GM23338 (cell line): ENCODE measurements at regions not wholly inside any gene's neighbourhood (a gene's known extent, or its start where the extent isn't known, plus 50 kb on each side); places are given as distances from the start of the nearest gene placed in this dataset.

Experiments
- ATAC-seq: fragments of 200-7000 bp; cut with Tn5 transposase; 3 replicates; pipeline ENCODE4 v1.9.1; 2020
- DNase-seq: peaks from one replicate; pipeline ENCODE4 v3.0.0-alpha.2; 2015; ENCODE audit warnings: low spot score
- H2AFZ ChIP-seq: fragments of 200-600 bp; sonication (generic); 2 replicates; pipeline ENCODE4 v1.8.0; 2016; ENCODE audit warnings: antibody characterized with exemption, mild to moderate bottlenecking, moderate library complexity
- H3F3A ChIP-seq: fragments of 200-600 bp; sonication (generic); replicated peaks from 2 replicates; pipeline ENCODE4 v1.8.0; 2017; ENCODE audit warnings: antibody characterized with exemption, mixed run types, low read depth
- H3K27ac ChIP-seq: fragments of 200-600 bp; sonication (generic); 2 replicates; pipeline ENCODE4 v1.6.1; 2016; ENCODE audit warnings: low read depth
- H3K27me3 ChIP-seq: fragments of 200-600 bp; sonication (generic); 2 replicates; pipeline ENCODE4 v1.8.0; 2016; ENCODE audit warnings: mild to moderate bottlenecking, mixed run types, moderate library complexity; ENCODE audit not compliant: insufficient read depth
- H3K36me3 ChIP-seq: fragments of 200-600 bp; sonication (generic); 2 replicates; pipeline ENCODE4 v1.8.0; 2016; ENCODE audit warnings: mild to moderate bottlenecking; ENCODE audit not compliant: insufficient read depth
- H3K4me1 ChIP-seq: fragments of 200-600 bp; sonication (generic); 2 replicates; pipeline ENCODE4 v1.8.0; 2016; ENCODE audit warnings: mild to moderate bottlenecking, moderate library complexity; ENCODE audit not compliant: insufficient read depth
- H3K4me2 ChIP-seq: fragments of 200-600 bp; sonication (generic); 2 replicates; pipeline ENCODE4 v1.7.1; 2017; ENCODE audit warnings: mixed run types
- H3K4me3 ChIP-seq: fragments of 200-600 bp; sonication (generic); 2 replicates; pipeline ENCODE4 v1.6.1; 2016; ENCODE audit warnings: mixed run types
- H3K79me2 ChIP-seq: fragments of 200-600 bp; sonication (generic); replicated peaks from 2 replicates; pipeline ENCODE4 v1.8.0; 2017; ENCODE audit warnings: mild to moderate bottlenecking; ENCODE audit not compliant: insufficient read depth
- H3K9me2 ChIP-seq: fragments of 200-600 bp; sonication (generic); 2 replicates; pipeline ENCODE4 v1.8.0; 2017; ENCODE audit not compliant: insufficient read depth
- H4K20me1 ChIP-seq: fragments of 200-600 bp; sonication (generic); replicated peaks from 2 replicates; pipeline ENCODE4 v1.8.0; 2017; ENCODE audit warnings: mild to moderate bottlenecking; ENCODE audit not compliant: insufficient read depth
- H3K27ac Mint-ChIP-seq: 2 replicates; pipeline ENCODE4 v1.8.0; 2020; ENCODE audit warnings: inconsistent platforms, mild to moderate bottlenecking, moderate library complexity, mixed read lengths
- H3K27me3 Mint-ChIP-seq: 3 replicates; pipeline ENCODE4 v1.8.0; 2022; ENCODE audit warnings: low read depth, mild to moderate bottlenecking, moderate library complexity, mixed read lengths, inconsistent platforms; ENCODE audit not compliant: insufficient read depth, poor library complexity
- H3K36me3 Mint-ChIP-seq: 3 replicates; pipeline ENCODE4 v1.8.0; 2021; ENCODE audit warnings: low read depth, mild to moderate bottlenecking, inconsistent platforms, moderate library complexity, mixed read lengths
- H3K4me1 Mint-ChIP-seq: 3 replicates; pipeline ENCODE4 v1.8.0; 2020; ENCODE audit warnings: mild to moderate bottlenecking, inconsistent platforms, mixed read lengths
- H3K4me3 Mint-ChIP-seq: 3 replicates; pipeline ENCODE4 v1.8.0; 2021; ENCODE audit warnings: moderate library complexity, mild to moderate bottlenecking, inconsistent platforms, mixed read lengths
- H3K9me3 Mint-ChIP-seq: 3 replicates; pipeline ENCODE4 v1.8.0; 2020; ENCODE audit warnings: moderate library complexity, mild to moderate bottlenecking, inconsistent platforms, mixed read lengths
- JUNB ChIP-seq: IDR thresholded peaks from one replicate; pipeline ENCODE4 v1.6.1; 2016; ENCODE audit warnings: antibody characterized with exemption; ENCODE audit not compliant: unreplicated experiment
- STAT1 ChIP-seq: IDR thresholded peaks from one replicate; pipeline ENCODE4 v1.6.1; 2016; ENCODE audit warnings: antibody characterized with exemption; ENCODE audit not compliant: unreplicated experiment
- ZNF114 ChIP-seq: fragments of 250-450 bp; sonication (Bioruptor Pico); IDR thresholded peaks from 2 replicates; pipeline ENCODE4 v1.5.0; 2020; ENCODE audit warnings: mild to moderate bottlenecking, moderate library complexity
- TF ChIP-seq, protein P1 (sequence below): fragments of 250-450 bp; sonication (Bioruptor Pico); IDR thresholded peaks from 2 replicates; pipeline ENCODE4 v1.5.0; 2020; ENCODE audit warnings: mild to moderate bottlenecking, moderate library complexity
- TF ChIP-seq, protein P2 (sequence below), 2 experiments: fragments of 200-600 bp in 1 of 2; sonication (generic) in 1 of 2; conservative IDR thresholded peaks; 2 replicates each; pipeline versions ENCODE4 v1.5.1 to v1.6.1; 2016 to 2017; ENCODE audit warnings: antibody characterized with exemption in 2 of 2, low read depth in 2 of 2, mild to moderate bottlenecking in 2 of 2, moderate library complexity in 1 of 2

DNA sequence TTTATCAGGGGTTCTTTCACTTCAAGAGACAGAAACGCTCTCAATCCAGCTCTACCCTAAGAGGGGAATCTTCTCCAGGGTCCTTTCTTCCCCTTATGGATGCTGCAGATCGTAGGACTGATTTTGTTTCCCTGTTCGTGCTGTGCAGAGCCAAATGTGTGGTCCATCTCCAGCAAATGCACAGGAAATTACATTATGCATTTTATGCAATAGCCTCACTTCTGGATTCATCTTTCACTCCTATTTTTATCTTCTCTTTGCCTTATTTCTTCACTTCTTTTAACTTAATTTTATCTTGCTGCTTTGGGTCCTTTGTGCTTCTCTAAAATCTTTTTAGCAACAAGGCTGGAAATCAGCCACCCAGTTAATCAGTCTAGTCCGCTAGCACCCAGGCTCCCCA lies 184.5 kb upstream of the INHBA start (continued):
- TF ChIP-seq, protein P1, sequence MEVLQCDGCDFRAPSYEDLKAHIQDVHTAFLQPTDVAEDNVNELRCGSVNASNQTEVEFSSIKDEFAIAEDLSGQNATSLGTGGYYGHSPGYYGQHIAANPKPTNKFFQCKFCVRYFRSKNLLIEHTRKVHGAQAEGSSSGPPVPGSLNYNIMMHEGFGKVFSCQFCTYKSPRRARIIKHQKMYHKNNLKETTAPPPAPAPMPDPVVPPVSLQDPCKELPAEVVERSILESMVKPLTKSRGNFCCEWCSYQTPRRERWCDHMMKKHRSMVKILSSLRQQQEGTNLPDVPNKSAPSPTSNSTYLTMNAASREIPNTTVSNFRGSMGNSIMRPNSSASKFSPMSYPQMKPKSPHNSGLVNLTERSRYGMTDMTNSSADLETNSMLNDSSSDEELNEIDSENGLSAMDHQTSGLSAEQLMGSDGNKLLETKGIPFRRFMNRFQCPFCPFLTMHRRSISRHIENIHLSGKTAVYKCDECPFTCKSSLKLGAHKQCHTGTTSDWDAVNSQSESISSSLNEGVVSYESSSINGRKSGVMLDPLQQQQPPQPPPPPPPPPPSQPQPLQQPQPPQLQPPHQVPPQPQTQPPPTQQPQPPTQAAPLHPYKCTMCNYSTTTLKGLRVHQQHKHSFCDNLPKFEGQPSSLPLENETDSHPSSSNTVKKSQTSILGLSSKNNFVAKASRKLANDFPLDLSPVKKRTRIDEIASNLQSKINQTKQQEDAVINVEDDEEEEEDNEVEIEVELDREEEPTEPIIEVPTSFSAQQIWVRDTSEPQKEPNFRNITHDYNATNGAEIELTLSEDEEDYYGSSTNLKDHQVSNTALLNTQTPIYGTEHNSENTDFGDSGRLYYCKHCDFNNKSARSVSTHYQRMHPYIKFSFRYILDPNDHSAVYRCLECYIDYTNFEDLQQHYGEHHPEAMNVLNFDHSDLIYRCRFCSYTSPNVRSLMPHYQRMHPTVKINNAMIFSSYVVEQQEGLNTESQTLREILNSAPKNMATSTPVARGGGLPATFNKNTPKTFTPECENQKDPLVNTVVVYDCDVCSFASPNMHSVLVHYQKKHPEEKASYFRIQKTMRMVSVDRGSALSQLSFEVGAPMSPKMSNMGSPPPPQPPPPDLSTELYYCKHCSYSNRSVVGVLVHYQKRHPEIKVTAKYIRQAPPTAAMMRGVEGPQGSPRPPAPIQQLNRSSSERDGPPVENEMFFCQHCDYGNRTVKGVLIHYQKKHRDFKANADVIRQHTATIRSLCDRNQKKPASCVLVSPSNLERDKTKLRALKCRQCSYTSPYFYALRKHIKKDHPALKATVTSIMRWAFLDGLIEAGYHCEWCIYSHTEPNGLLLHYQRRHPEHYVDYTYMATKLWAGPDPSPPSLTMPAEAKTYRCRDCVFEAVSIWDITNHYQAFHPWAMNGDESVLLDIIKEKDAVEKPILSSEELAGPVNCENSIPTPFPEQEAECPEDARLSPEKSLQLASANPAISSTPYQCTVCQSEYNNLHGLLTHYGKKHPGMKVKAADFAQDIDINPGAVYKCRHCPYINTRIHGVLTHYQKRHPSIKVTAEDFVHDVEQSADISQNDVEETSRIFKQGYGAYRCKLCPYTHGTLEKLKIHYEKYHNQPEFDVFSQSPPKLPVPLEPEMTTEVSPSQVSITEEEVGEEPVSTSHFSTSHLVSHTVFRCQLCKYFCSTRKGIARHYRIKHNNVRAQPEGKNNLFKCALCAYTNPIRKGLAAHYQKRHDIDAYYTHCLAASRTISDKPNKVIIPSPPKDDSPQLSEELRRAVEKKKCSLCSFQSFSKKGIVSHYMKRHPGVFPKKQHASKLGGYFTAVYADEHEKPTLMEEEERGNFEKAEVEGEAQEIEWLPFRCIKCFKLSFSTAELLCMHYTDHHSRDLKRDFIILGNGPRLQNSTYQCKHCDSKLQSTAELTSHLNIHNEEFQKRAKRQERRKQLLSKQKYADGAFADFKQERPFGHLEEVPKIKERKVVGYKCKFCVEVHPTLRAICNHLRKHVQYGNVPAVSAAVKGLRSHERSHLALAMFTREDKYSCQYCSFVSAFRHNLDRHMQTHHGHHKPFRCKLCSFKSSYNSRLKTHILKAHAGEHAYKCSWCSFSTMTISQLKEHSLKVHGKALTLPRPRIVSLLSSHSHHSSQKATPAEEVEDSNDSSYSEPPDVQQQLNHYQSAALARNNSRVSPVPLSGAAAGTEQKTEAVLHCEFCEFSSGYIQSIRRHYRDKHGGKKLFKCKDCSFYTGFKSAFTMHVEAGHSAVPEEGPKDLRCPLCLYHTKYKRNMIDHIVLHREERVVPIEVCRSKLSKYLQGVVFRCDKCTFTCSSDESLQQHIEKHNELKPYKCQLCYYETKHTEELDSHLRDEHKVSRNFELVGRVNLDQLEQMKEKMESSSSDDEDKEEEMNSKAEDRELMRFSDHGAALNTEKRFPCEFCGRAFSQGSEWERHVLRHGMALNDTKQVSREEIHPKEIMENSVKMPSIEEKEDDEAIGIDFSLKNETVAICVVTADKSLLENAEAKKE = no peak
- TF ChIP-seq, protein P2, sequence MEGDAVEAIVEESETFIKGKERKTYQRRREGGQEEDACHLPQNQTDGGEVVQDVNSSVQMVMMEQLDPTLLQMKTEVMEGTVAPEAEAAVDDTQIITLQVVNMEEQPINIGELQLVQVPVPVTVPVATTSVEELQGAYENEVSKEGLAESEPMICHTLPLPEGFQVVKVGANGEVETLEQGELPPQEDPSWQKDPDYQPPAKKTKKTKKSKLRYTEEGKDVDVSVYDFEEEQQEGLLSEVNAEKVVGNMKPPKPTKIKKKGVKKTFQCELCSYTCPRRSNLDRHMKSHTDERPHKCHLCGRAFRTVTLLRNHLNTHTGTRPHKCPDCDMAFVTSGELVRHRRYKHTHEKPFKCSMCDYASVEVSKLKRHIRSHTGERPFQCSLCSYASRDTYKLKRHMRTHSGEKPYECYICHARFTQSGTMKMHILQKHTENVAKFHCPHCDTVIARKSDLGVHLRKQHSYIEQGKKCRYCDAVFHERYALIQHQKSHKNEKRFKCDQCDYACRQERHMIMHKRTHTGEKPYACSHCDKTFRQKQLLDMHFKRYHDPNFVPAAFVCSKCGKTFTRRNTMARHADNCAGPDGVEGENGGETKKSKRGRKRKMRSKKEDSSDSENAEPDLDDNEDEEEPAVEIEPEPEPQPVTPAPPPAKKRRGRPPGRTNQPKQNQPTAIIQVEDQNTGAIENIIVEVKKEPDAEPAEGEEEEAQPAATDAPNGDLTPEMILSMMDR (conservative IDR thresholded peaks at IDR 0.05; ENCODE audit: low read depth in 2 of 2) = no peak

DNA sequence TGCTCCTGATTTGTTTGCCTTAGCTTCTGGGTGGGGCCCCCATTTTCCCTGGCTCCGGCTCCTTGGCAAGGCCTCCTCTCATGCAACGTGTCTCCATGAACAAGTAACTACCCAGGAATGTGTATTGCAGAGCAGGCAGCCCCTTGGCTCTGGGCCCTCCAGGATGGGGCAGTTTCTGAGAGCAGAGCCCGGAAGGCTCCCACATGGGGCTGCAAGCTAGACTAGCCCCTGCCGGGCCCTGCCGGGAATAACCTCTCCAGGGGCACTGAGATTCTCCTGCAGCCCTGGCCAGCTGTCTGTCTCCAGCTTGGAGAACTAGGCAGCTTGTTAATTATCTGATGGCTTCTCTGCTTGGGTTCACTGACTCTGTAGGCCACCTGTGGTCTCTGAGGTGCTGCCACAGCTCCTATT lies 184.0 kb upstream of the INHBA start:
- H2AFZ ChIP-seq = no peak overlapping the region
- H3K27ac ChIP-seq = no peak overlapping the region
- ATAC-seq (peak; percentile 68), DNase-seq (peak; percentile 12)
- no peak overlapping the region for H3K4me3 ChIP-seq
- no peaks in the 10 kb centered on the region for H3K27me3 ChIP-seq
- no peak overlapping the region for H3K4me2 ChIP-seq
- no peaks in the 10 kb centered on the region for H3K79me2 ChIP-seq
- no peaks in the 10 kb centered on the region for H4K20me1 ChIP-seq
- peaks cover 2% of the 10 kb centered on the region for H3K27me3 Mint-ChIP-seq
- H3K27ac Mint-ChIP-seq = no peak overlapping the region
- no peaks in the 10 kb centered on the region; the same call in 1 of the 2 replicates for H3K36me3 ChIP-seq
- no peaks in the 10 kb centered on the region for H3K9me3 Mint-ChIP-seq
- no peaks in the 10 kb centered on the region for H3K4me1 ChIP-seq
- H3F3A ChIP-seq = no peaks in the 10 kb centered on the region
- no peak overlapping the region for H3K4me3 Mint-ChIP-seq
- H3K36me3 Mint-ChIP-seq = no peaks in the 10 kb centered on the region
- H3K4me1 Mint-ChIP-seq = peaks cover 8% of the 10 kb centered on the region
- no peaks in the 10 kb centered on the region; the same call in 1 of the 2 replicates for H3K9me2 ChIP-seq
- TF ChIP-seq JUNB (no peak), ZNF114 (CRISPR knock-in tag) (no peak), STAT1 (no peak)
- TF ChIP-seq, protein P2 (conservative IDR thresholded peaks at IDR 0.05; ENCODE audit: low read depth in 2 of 2) = no peak
- TF ChIP-seq, protein P1 = no peak
